GM12874 (cell line): ENCODE measurements at regions not wholly inside any gene's neighbourhood (a gene's known extent, or its start where the extent isn't known, plus 50 kb on each side); places are given as distances from the start of the nearest gene placed in this dataset.

Experiments
- TF ChIP-seq, protein P1 (sequence below): IDR thresholded peaks from 2 replicates; pipeline ENCODE4 v1.5.1; 2011; ENCODE audit warnings: low read depth, mild to moderate bottlenecking, control low read depth, low read length, moderate library complexity; ENCODE audit not compliant: insufficient read depth

DNA sequence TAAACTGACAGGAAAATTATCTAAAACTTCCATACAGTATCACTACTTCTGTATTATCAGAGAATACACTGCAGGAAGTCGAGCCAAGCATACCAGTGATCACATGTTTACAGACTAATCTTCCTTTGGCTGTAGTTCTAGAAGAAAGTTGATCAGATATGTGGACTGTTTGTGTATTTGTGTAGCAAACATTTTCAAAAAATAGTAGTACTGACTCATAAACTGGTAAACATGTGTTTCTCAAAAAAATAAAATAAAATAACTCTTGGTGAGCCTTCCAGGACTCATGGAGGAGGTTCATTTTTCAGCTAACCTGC lies 148.9 kb upstream of the SLC39A10 start:
- TF ChIP-seq, protein P1, sequence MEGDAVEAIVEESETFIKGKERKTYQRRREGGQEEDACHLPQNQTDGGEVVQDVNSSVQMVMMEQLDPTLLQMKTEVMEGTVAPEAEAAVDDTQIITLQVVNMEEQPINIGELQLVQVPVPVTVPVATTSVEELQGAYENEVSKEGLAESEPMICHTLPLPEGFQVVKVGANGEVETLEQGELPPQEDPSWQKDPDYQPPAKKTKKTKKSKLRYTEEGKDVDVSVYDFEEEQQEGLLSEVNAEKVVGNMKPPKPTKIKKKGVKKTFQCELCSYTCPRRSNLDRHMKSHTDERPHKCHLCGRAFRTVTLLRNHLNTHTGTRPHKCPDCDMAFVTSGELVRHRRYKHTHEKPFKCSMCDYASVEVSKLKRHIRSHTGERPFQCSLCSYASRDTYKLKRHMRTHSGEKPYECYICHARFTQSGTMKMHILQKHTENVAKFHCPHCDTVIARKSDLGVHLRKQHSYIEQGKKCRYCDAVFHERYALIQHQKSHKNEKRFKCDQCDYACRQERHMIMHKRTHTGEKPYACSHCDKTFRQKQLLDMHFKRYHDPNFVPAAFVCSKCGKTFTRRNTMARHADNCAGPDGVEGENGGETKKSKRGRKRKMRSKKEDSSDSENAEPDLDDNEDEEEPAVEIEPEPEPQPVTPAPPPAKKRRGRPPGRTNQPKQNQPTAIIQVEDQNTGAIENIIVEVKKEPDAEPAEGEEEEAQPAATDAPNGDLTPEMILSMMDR = no peak

DNA sequence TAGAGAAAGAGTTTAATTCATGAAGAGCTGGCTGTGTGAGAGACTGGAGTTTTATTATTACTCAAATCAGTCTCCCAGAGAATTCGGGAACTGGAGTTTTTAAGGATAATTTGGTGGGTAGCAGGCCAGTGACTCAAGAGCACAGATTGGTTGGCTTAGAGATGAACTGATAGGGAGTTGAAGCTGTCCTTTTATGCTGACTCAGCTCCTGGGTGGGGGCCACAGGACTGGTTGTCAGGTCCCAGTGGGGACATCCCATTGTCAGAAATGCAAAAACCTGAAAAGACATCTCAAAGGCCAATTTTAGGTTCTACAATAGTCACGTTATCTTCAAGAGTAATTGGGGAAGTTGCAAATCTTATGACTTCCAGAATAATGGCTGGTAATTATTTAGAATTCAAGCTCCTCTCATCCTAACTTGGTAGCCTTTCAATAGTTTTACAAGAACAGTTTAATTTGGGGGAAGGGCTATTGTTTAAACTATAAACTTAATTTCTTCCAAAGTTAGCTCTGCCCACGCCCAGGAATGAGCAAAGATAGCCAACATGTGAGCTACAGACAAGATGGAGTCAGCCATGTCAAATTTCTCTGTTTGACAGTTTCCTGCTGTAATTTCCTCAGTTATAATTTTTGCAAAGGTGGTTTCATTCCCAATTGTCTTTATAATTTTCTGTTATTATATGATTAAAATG lies 149.4 kb upstream of the SLC39A10 start:
- TF ChIP-seq, protein P1 = no peak

DNA sequence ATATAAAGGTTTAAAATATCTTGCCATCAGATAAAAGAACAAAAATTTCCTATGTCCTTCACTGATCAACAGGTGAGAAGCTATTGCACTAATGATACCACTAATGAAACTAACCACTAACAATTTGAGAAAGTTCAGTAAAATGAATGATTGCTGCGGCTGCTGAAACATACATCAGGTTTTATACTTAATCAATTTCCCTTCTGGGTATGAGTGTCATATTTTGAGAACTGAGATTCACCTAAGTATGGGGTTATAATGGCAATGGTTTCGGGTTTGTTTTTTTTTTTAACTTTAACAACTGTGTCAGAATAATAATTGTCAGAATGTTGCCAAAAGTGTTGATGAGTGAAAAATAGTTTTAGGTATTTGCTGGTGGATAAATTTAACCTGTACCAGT lies 151.3 kb upstream of the SLC39A10 start:
- TF ChIP-seq, protein P1 = no peak

DNA sequence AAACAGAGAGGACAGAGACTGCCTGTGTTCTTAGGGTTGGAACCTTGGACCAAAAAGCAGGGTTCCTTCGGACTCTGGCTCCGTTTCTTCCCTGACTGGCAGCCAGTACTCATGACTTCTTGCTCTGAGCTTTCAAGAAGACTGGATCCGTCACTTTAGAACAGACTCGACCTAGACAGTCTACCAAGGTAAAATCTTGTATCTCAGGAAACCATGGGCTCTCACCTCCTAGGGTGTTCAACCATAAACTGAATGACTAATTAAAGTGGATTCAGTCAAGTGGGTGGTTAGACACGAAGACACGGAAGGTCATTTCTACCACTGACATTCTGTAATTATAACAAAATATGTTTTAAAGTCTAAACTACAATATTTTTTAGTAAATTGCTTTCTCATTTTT lies 153.8 kb upstream of the SLC39A10 start:
- TF ChIP-seq, protein P1 = no peak

DNA sequence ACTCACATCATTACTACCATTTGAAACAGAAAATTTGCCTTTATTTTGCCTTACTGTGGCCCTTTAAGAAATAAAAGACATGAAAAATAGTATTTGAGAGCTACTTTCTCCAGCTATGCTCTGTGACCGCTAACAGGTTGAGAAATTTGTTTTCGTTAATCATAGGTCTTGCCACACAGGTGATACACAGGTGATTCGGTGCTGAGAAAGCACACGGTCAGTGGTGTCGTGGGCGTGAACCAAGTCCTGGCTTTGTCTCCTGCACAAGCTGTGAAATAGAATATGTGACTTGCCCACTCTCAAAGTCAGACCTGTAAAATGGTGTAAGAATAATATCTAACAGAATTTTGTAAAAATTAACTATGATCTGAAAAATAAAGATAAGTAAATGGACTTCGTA lies 155.3 kb upstream of the SLC39A10 start:
- TF ChIP-seq, protein P1 = no peak

DNA sequence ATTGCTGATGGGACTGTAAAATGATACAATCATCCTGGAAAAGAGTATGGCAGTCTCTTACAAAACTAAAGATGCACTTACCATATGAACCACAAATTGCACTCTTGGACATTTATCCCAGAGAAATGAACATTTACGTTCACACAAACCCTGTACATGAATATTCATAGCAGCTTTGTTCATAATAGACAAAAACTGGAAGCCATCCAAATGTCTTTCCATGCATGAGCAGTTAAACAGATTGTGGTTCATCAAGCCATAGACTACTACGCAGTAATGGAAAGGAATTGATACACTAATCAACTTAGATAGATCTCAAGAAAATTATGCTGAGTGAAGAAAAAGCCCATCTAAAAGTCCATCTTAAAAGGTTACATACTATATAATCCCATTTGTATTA lies 156.1 kb upstream of the SLC39A10 start:
- TF ChIP-seq, protein P1 = no peak

DNA sequence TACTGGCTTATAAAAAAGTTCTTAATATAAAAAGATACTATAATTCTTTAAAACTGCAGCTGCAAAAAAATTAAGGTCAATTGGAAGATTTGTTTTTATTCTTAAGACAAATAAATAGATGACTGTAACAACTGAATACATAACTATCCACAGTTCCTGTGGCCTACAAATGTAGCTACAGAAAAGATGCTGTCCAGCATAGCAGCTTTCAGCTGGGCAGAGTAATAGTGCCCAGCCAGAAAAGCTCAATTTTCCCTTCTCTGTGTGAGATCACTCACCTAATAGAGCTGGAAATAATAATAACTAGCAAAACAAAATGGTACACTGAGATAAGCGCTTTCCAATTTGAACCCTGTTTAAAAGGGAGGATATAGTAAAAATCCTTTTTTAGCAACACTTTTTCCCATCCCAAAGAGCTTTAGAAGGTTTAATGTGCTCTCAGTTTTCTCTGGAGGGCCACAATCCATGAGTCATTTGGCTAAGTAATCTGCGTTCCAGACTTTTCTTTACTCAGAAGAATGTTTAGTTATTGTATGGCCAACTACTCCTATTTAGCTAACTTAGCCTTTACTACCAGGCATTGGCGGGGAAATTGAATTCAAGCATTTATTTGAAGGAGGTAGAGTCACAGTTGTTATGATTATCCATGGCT lies 158.1 kb upstream of the SLC39A10 start:
- TF ChIP-seq, protein P1 = no peak
